MM.1S (cell line): ENCODE measurements at regions not wholly inside any gene's neighbourhood (a gene's known extent, or its start where the extent isn't known, plus 50 kb on each side); places are given as distances from the start of the nearest gene placed in this dataset.

ENCODE experiments used
- DNase-seq: peaks from one replicate; pipeline ENCODE4 v3.0.0-alpha.2; 2015
- H2AFZ ChIP-seq: fragments of 300-600 bp; sonication (generic); 2 replicates; pipeline ENCODE4 v1.6.0; 2016; ENCODE audit warnings: antibody characterized with exemption, low read length
- H3F3A ChIP-seq: fragments of 300-600 bp; sonication (generic); 2 replicates; pipeline ENCODE4 v1.6.1; 2016; ENCODE audit warnings: mild to moderate bottlenecking, antibody characterized with exemption, low read length, moderate library complexity, mixed read lengths; ENCODE audit not compliant: insufficient read depth
- H3K27ac ChIP-seq: fragments of 300-600 bp; sonication (generic); 2 replicates; pipeline ENCODE4 v1.5.1; 2016; ENCODE audit warnings: mild to moderate bottlenecking, low read length
- H3K27me3 ChIP-seq: fragments of 300-600 bp; sonication (generic); replicated peaks from 2 replicates; pipeline ENCODE4 v1.6.0; 2016; ENCODE audit warnings: low read length; ENCODE audit not compliant: insufficient read depth
- H3K36me3 ChIP-seq: fragments of 300-600 bp; sonication (generic); replicated peaks from 2 replicates; pipeline ENCODE4 v1.6.1; 2016; ENCODE audit warnings: mild to moderate bottlenecking, low read length, mixed read lengths; ENCODE audit not compliant: insufficient read depth
- H3K4me1 ChIP-seq: fragments of 300-600 bp; sonication (generic); 2 replicates; pipeline ENCODE4 v1.6.1; 2016; ENCODE audit warnings: low read length, mixed read lengths
- H3K4me2 ChIP-seq: fragments of 300-600 bp; sonication (generic); 2 replicates; pipeline ENCODE4 v1.6.0; 2016; ENCODE audit warnings: low read depth, low read length
- H3K4me3 ChIP-seq: fragments of 300-600 bp; sonication (generic); 2 replicates; pipeline ENCODE4 v1.5.1; 2016; ENCODE audit warnings: low read length, mixed read lengths
- H3K79me2 ChIP-seq: fragments of 300-600 bp; sonication (generic); 2 replicates; pipeline ENCODE4 v1.6.1; 2016; ENCODE audit warnings: mixed run types, low read length, mixed read lengths
- H3K9ac ChIP-seq: fragments of 300-600 bp; sonication (generic); 2 replicates; pipeline ENCODE4 v1.6.1; 2016; ENCODE audit warnings: low read length, mixed read lengths
- H3K9me2 ChIP-seq: fragments of 300-600 bp; sonication (generic); replicated peaks from 2 replicates; pipeline ENCODE4 v1.6.1; 2016; ENCODE audit warnings: mild to moderate bottlenecking, low read length, mixed read lengths; ENCODE audit not compliant: insufficient read depth
- H3K9me3 ChIP-seq: fragments of 300-600 bp; sonication (generic); replicated peaks from 2 replicates; pipeline ENCODE4 v1.6.1; 2016; ENCODE audit warnings: mild to moderate bottlenecking, low read length, mixed read lengths; ENCODE audit not compliant: insufficient read depth
- H4K20me1 ChIP-seq: fragments of 300-600 bp; sonication (generic); 2 replicates; pipeline ENCODE4 v1.6.1; 2016; ENCODE audit warnings: mild to moderate bottlenecking, low read length, moderate library complexity, mixed read lengths; ENCODE audit not compliant: insufficient read depth
- CTCF ChIP-seq: fragments of 300-600 bp; sonication (generic); IDR thresholded peaks from 2 replicates; pipeline ENCODE4 v1.5.1; 2016; ENCODE audit warnings: antibody characterized with exemption, low read length, mixed read lengths
- EZH2 ChIP-seq: fragments of 300-600 bp; sonication (generic); optimal IDR thresholded peaks from 2 replicates; pipeline ENCODE3; 2017; ENCODE audit warnings: low read depth, mild to moderate bottlenecking, antibody characterized with exemption, low read length, mixed read lengths
- EZH2phosphoT487 ChIP-seq: fragments of 300-600 bp; sonication (generic); IDR thresholded peaks from 2 replicates; pipeline ENCODE4 v1.6.1; 2018; ENCODE audit warnings: antibody characterized with exemption, low read length

- no peak for TF ChIP-seq EZH2phosphoT487
- TF ChIP-seq CTCF: no peak
- TF ChIP-seq EZH2: no peak
- H3F3A ChIP-seq: peaks cover under 1% of the 10 kb centered on the region; the same call in 1 of the 2 replicates
- H3K4me2 ChIP-seq: no peak overlapping the region
- DNase-seq: no peak
- no peaks in the 10 kb centered on the region for H3K36me3 ChIP-seq
- H3K27ac ChIP-seq: no peak overlapping the region
- H3K9me3 ChIP-seq: no peaks in the 10 kb centered on the region
- H3K9me2 ChIP-seq: no peaks in the 10 kb centered on the region
- H3K79me2 ChIP-seq: no peaks in the 10 kb centered on the region
- peaks cover 23% of the 10 kb centered on the region for H3K4me1 ChIP-seq
- H3K9ac ChIP-seq: no peak overlapping the region
- no peaks in the 10 kb centered on the region for H3K27me3 ChIP-seq
- no peak overlapping the region for H3K4me3 ChIP-seq
- H2AFZ ChIP-seq: no peak overlapping the region
- H4K20me1 ChIP-seq: no peaks in the 10 kb centered on the region
Measured at GRCh38 chr6:6821639-6822261, 233.2 kb downstream of the LY86 start.

GRCh38 chr6:6823030-6823429, 234.5 kb downstream of the LY86 start:
- H3K79me2 ChIP-seq: no peaks in the 10 kb centered on the region
- no peaks in the 10 kb centered on the region for H3K36me3 ChIP-seq
- H3K27me3 ChIP-seq: no peaks in the 10 kb centered on the region
- peak overlapping the region; percentile 16; the same call in 1 of the 2 replicates for H3K4me2 ChIP-seq
- H3F3A ChIP-seq: peaks cover 5% of the 10 kb centered on the region; the same call in 1 of the 2 replicates
- H4K20me1 ChIP-seq: no peaks in the 10 kb centered on the region
- H3K4me1 ChIP-seq: peaks cover 30% of the 10 kb centered on the region
- H2AFZ ChIP-seq: no peak overlapping the region
- peak overlapping the region; percentile 34; the same call in 1 of the 2 replicates for H3K27ac ChIP-seq
- DNase-seq: no peak
- H3K9ac ChIP-seq: no peak overlapping the region
- TF ChIP-seq EZH2: no peak
- no peak for TF ChIP-seq CTCF
- no peak for TF ChIP-seq EZH2phosphoT487
- no peak overlapping the region for H3K4me3 ChIP-seq
- no peaks in the 10 kb centered on the region for H3K9me3 ChIP-seq
- H3K9me2 ChIP-seq: no peaks in the 10 kb centered on the region

- Histone ChIP-seq H3K27me3 (no peaks in the 10 kb centered on the region), H3K27ac (peak overlapping the region; percentile 34; the same call in 1 of the 2 replicates), H3K9me3 (no peaks in the 10 kb centered on the region), H3K4me3 (no peak overlapping the region), H3K4me2 (peak overlapping the region; percentile 16; the same call in 1 of the 2 replicates), H3K79me2 (no peaks in the 10 kb centered on the region), H3K4me1 (peaks cover 30% of the 10 kb centered on the region), H2AFZ (0 out of 2 replicates have a peak overlapping the region, but pooled peaks have one; percentile 26), H3K9me2 (no peaks in the 10 kb centered on the region), H3F3A (peaks cover 5% of the 10 kb centered on the region; the same call in 1 of the 2 replicates), H3K36me3 (no peaks in the 10 kb centered on the region), H4K20me1 (no peaks in the 10 kb centered on the region), H3K9ac (no peak overlapping the region)
- no peak for DNase-seq
- TF ChIP-seq EZH2: no peak
- TF ChIP-seq EZH2phosphoT487: no peak
- TF ChIP-seq CTCF: no peak
Measured at GRCh38 chr6:6823568-6824224, 235.2 kb downstream of the LY86 start.
